ENCODE measurements at regions not wholly inside any gene's neighbourhood (a gene's known extent, or its start where the extent isn't known, plus 50 kb on each side); places are given as distances from the start of the nearest gene placed in this dataset.

DNA sequence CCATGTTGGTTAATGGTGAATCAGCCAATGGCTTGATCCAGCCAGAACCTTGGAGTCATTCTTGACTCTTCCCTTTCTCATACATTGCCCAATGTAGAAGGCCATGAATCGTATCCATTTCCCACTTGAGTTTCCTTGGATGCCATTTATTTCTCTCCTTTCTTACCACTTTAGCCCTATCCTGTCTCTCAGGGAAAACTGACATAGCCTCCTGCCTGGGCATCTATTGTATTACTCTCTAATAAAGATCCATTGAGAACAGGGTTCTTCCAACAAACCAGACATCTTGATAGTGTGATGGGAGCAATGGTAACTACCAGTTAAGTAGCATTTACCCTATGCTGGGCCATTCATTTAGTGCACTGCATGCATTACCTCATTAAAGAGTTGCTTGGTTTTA is 104.2 kb upstream of the CDH11 start:
- DNase-seq (ENCODE audit: low spot score in 2 of 2, unreplicated experiment in 2 of 2), result no peak
- H3K27ac Mint-ChIP-seq, result no peak overlapping the region
- H3K27me3 Mint-ChIP-seq (ENCODE audit: low read depth), result peaks cover 2% of the 10 kb centered on the region
- H3K4me3 Mint-ChIP-seq, result no peak overlapping the region
- H3K9me3 Mint-ChIP-seq, result no peaks in the 10 kb centered on the region
- H3K36me3 Mint-ChIP-seq, result no peaks in the 10 kb centered on the region
- peaks cover 8% of the 10 kb centered on the region for H3K4me1 Mint-ChIP-seq
- TF ChIP-seq, protein P1, sequence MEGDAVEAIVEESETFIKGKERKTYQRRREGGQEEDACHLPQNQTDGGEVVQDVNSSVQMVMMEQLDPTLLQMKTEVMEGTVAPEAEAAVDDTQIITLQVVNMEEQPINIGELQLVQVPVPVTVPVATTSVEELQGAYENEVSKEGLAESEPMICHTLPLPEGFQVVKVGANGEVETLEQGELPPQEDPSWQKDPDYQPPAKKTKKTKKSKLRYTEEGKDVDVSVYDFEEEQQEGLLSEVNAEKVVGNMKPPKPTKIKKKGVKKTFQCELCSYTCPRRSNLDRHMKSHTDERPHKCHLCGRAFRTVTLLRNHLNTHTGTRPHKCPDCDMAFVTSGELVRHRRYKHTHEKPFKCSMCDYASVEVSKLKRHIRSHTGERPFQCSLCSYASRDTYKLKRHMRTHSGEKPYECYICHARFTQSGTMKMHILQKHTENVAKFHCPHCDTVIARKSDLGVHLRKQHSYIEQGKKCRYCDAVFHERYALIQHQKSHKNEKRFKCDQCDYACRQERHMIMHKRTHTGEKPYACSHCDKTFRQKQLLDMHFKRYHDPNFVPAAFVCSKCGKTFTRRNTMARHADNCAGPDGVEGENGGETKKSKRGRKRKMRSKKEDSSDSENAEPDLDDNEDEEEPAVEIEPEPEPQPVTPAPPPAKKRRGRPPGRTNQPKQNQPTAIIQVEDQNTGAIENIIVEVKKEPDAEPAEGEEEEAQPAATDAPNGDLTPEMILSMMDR (IDR thresholded peaks at IDR 0.05; ENCODE audit: unreplicated experiment), result no peak

GRCh38 chr16:65225488-65225887 is 103.6 kb upstream of the CDH11 start:
- Mint-ChIP-seq H3K36me3 (no peaks in the 10 kb centered on the region), H3K27ac (no peak overlapping the region), H3K4me3 (no peak overlapping the region), H3K4me1 (peaks cover 8% of the 10 kb centered on the region), H3K9me3 (no peaks in the 10 kb centered on the region), H3K27me3 (ENCODE audit: low read depth) (peaks cover 2% of the 10 kb centered on the region)
- no peak for DNase-seq (ENCODE audit: low spot score in 2 of 2, unreplicated experiment in 2 of 2)
- TF ChIP-seq, protein P1 (IDR thresholded peaks at IDR 0.05; ENCODE audit: unreplicated experiment), result no peak

DNA sequence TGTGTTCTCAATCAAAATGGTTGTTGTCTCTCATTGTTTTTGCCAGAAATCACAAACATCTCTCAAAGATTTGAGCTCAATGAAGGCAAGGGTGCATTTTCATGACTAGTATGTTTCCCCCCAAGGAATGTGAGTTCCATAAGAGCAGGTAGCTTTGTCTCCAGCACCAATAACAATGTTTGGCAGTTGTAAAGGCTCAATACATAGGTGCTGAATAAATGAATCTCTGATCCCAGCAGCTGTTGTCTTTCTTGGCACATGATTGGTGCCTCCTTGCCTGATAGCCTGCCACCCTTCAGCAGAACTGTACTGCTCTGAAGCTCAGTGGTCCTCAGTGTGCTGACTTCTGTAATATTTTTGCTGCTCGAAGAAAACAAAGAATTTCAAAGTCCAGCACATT is 103.1 kb upstream of the CDH11 start:
- TF ChIP-seq, protein P1 (IDR thresholded peaks at IDR 0.05; ENCODE audit: unreplicated experiment), result no peak
- H3K4me3 Mint-ChIP-seq, result no peak overlapping the region
- no peaks in the 10 kb centered on the region for H3K9me3 Mint-ChIP-seq
- peaks cover 8% of the 10 kb centered on the region for H3K4me1 Mint-ChIP-seq
- H3K36me3 Mint-ChIP-seq, result no peaks in the 10 kb centered on the region
- no peak for DNase-seq (ENCODE audit: low spot score in 2 of 2, unreplicated experiment in 2 of 2)
- no peak overlapping the region for H3K27ac Mint-ChIP-seq
- H3K27me3 Mint-ChIP-seq (ENCODE audit: low read depth), result peaks cover 2% of the 10 kb centered on the region

- Mint-ChIP-seq H3K4me1 (peaks cover 8% of the 10 kb centered on the region), H3K36me3 (no peaks in the 10 kb centered on the region), H3K27ac (no peak overlapping the region), H3K4me3 (no peak overlapping the region), H3K27me3 (ENCODE audit: low read depth) (peaks cover 2% of the 10 kb centered on the region), H3K9me3 (no peaks in the 10 kb centered on the region)
- TF ChIP-seq, protein P1 (IDR thresholded peaks at IDR 0.05; ENCODE audit: unreplicated experiment), result no peak
- no peak for DNase-seq (ENCODE audit: low spot score in 2 of 2, unreplicated experiment in 2 of 2)
Observed at GRCh38 chr16:65224471-65224870, 102.6 kb upstream of the CDH11 start.

- H3K27me3 Mint-ChIP-seq (ENCODE audit: low read depth), result peaks cover 2% of the 10 kb centered on the region
- no peak for DNase-seq (ENCODE audit: low spot score in 2 of 2, unreplicated experiment in 2 of 2)
- H3K4me3 Mint-ChIP-seq, result no peak overlapping the region
- no peak overlapping the region for H3K27ac Mint-ChIP-seq
- peaks cover 8% of the 10 kb centered on the region for H3K4me1 Mint-ChIP-seq
- no peaks in the 10 kb centered on the region for H3K9me3 Mint-ChIP-seq
- H3K36me3 Mint-ChIP-seq, result no peaks in the 10 kb centered on the region
- TF ChIP-seq, protein P1 (IDR thresholded peaks at IDR 0.05; ENCODE audit: unreplicated experiment), result no peak
Observed at GRCh38 chr16:65223335-65223734, 101.5 kb upstream of the CDH11 start.

- Mint-ChIP-seq H3K27ac (peak overlapping the region; percentile 0), H3K27me3 (ENCODE audit: low read depth) (peaks cover 2% of the 10 kb centered on the region), H3K4me1 (peaks cover 8% of the 10 kb centered on the region), H3K9me3 (no peaks in the 10 kb centered on the region), H3K36me3 (no peaks in the 10 kb centered on the region), H3K4me3 (no peak overlapping the region)
- TF ChIP-seq, protein P1 (IDR thresholded peaks at IDR 0.05; ENCODE audit: unreplicated experiment), result no peak
- no peak for DNase-seq (ENCODE audit: low spot score in 2 of 2, unreplicated experiment in 2 of 2)
Observed at GRCh38 chr16:65222536-65222935, 100.7 kb upstream of the CDH11 start.

All from mesothelial cell of epicardium (in vitro differentiated cells).